ENCODE measurements at regions not wholly inside any gene's neighbourhood (a gene's known extent, or its start where the extent isn't known, plus 50 kb on each side); places are given as distances from the start of the nearest gene placed in this dataset.

DNA sequence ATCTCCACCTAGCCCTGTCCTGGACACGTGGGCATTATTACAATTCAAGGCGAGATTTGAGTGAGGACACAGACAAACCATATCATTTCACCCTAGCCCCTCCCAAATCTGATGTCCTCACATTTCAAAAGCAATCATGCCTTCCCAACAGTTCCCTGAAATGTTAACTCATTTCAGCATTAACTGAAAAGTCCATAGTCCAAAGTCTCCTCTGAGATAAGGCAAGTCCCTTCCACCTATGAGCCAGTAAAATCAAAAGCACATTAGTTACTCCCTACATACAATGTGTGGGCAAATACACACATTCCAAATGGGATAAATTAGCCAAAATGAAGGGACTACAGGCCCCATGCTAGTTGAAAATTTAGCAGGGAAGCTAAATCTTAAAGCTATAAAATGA, 546.0 kb upstream of the LMO3 start:
- no peak for DNase-seq (ENCODE audit: low spot score)
- Mint-ChIP-seq H3K4me1 (no peaks in the 10 kb centered on the region), H3K27me3 (ENCODE audit: low read depth) (no peaks in the 10 kb centered on the region; the same call in 1 of the 2 replicates), H3K27ac (no peak overlapping the region), H3K4me3 (no peak overlapping the region), H3K9me3 (peaks cover 68% of the 10 kb centered on the region), H3K36me3 (peaks cover 38% of the 10 kb centered on the region)
- ATAC-seq, result no peak
- POLR2A ChIA-PET, result no interaction called here
- CTCF ChIA-PET, result no interaction called here
- TF ChIP-seq, protein P1, sequence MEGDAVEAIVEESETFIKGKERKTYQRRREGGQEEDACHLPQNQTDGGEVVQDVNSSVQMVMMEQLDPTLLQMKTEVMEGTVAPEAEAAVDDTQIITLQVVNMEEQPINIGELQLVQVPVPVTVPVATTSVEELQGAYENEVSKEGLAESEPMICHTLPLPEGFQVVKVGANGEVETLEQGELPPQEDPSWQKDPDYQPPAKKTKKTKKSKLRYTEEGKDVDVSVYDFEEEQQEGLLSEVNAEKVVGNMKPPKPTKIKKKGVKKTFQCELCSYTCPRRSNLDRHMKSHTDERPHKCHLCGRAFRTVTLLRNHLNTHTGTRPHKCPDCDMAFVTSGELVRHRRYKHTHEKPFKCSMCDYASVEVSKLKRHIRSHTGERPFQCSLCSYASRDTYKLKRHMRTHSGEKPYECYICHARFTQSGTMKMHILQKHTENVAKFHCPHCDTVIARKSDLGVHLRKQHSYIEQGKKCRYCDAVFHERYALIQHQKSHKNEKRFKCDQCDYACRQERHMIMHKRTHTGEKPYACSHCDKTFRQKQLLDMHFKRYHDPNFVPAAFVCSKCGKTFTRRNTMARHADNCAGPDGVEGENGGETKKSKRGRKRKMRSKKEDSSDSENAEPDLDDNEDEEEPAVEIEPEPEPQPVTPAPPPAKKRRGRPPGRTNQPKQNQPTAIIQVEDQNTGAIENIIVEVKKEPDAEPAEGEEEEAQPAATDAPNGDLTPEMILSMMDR (IDR thresholded peaks at IDR 0.05), result no peak
- TF ChIP-seq NFYB (CRISPR knock-in tag; conservative IDR thresholded peaks at IDR 0.05; ENCODE audit: low read depth) (no peak), GABPB1 (CRISPR knock-in tag; IDR thresholded peaks at IDR 0.05) (no peak), ZNF396 (CRISPR knock-in tag; IDR thresholded peaks at IDR 0.05; ENCODE audit: borderline replicate concordance) (no peak), FOXJ3 (CRISPR knock-in tag; IDR thresholded peaks at IDR 0.05; ENCODE audit: borderline replicate concordance) (no peak)
- TF ChIP-seq, protein P2, sequence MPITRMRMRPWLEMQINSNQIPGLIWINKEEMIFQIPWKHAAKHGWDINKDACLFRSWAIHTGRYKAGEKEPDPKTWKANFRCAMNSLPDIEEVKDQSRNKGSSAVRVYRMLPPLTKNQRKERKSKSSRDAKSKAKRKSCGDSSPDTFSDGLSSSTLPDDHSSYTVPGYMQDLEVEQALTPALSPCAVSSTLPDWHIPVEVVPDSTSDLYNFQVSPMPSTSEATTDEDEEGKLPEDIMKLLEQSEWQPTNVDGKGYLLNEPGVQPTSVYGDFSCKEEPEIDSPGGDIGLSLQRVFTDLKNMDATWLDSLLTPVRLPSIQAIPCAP (CRISPR knock-in tag; IDR thresholded peaks at IDR 0.05), result no peak
- TF ChIP-seq, protein P3, sequence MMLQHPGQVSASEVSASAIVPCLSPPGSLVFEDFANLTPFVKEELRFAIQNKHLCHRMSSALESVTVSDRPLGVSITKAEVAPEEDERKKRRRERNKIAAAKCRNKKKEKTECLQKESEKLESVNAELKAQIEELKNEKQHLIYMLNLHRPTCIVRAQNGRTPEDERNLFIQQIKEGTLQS (CRISPR knock-in tag; conservative IDR thresholded peaks at IDR 0.05), result no peak

DNA sequence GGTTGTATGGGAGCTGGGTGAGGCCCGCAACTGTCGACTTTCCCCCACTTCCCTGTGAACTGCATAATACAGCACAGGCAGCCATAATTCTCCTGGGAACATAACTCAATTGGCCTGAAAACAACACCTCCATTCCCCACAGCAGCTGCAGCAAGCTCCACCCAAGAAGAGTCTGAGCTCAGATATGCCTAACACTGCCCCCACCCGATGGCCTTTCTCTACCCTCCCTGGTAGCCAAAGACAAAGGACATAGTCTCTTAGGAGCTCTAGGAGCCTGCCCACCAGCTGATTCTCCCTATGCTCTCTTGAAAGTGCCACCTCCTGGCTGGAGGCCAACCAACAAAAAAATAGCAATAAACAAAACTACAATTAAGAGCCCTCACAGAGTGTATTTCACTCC, 542.7 kb upstream of the LMO3 start:
- POLR2A ChIA-PET, result no interaction called here
- TF ChIP-seq ZNF121 (CRISPR knock-in tag; IDR thresholded peaks at IDR 0.05) (no peak), NR3C1 (CRISPR knock-in tag; conservative IDR thresholded peaks at IDR 0.05; ENCODE audit: low read depth) (no peak), SP1 (CRISPR knock-in tag; conservative IDR thresholded peaks at IDR 0.05) (no peak), ZNF232 (CRISPR knock-in tag; IDR thresholded peaks at IDR 0.05) (no peak), TEAD1 (CRISPR knock-in tag; IDR thresholded peaks at IDR 0.05) (no peak), SMAD4 (CRISPR knock-in tag; IDR thresholded peaks at IDR 0.05) (no peak), ETV6 (CRISPR knock-in tag; IDR thresholded peaks at IDR 0.05) (no peak)
- TF ChIP-seq, protein P4, sequence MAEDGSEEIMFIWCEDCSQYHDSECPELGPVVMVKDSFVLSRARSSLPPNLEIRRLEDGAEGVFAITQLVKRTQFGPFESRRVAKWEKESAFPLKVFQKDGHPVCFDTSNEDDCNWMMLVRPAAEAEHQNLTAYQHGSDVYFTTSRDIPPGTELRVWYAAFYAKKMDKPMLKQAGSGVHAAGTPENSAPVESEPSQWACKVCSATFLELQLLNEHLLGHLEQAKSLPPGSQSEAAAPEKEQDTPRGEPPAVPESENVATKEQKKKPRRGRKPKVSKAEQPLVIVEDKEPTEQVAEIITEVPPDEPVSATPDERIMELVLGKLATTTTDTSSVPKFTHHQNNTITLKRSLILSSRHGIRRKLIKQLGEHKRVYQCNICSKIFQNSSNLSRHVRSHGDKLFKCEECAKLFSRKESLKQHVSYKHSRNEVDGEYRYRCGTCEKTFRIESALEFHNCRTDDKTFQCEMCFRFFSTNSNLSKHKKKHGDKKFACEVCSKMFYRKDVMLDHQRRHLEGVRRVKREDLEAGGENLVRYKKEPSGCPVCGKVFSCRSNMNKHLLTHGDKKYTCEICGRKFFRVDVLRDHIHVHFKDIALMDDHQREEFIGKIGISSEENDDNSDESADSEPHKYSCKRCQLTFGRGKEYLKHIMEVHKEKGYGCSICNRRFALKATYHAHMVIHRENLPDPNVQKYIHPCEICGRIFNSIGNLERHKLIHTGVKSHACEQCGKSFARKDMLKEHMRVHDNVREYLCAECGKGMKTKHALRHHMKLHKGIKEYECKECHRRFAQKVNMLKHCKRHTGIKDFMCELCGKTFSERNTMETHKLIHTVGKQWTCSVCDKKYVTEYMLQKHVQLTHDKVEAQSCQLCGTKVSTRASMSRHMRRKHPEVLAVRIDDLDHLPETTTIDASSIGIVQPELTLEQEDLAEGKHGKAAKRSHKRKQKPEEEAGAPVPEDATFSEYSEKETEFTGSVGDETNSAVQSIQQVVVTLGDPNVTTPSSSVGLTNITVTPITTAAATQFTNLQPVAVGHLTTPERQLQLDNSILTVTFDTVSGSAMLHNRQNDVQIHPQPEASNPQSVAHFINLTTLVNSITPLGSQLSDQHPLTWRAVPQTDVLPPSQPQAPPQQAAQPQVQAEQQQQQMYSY (CRISPR knock-in tag; IDR thresholded peaks at IDR 0.05), result no peak
- TF ChIP-seq, protein P5, sequence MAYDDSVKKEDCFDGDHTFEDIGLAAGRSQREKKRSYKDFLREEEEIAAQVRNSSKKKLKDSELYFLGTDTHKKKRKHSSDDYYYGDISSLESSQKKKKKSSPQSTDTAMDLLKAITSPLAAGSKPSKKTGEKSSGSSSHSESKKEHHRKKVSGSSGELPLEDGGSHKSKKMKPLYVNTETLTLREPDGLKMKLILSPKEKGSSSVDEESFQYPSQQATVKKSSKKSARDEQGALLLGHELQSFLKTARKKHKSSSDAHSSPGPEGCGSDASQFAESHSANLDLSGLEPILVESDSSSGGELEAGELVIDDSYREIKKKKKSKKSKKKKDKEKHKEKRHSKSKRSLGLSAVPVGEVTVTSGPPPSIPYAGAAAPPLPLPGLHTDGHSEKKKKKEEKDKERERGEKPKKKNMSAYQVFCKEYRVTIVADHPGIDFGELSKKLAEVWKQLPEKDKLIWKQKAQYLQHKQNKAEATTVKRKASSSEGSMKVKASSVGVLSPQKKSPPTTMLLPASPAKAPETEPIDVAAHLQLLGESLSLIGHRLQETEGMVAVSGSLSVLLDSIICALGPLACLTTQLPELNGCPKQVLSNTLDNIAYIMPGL (CRISPR knock-in tag; IDR thresholded peaks at IDR 0.05), result no peak
- TF ChIP-seq, protein P6, sequence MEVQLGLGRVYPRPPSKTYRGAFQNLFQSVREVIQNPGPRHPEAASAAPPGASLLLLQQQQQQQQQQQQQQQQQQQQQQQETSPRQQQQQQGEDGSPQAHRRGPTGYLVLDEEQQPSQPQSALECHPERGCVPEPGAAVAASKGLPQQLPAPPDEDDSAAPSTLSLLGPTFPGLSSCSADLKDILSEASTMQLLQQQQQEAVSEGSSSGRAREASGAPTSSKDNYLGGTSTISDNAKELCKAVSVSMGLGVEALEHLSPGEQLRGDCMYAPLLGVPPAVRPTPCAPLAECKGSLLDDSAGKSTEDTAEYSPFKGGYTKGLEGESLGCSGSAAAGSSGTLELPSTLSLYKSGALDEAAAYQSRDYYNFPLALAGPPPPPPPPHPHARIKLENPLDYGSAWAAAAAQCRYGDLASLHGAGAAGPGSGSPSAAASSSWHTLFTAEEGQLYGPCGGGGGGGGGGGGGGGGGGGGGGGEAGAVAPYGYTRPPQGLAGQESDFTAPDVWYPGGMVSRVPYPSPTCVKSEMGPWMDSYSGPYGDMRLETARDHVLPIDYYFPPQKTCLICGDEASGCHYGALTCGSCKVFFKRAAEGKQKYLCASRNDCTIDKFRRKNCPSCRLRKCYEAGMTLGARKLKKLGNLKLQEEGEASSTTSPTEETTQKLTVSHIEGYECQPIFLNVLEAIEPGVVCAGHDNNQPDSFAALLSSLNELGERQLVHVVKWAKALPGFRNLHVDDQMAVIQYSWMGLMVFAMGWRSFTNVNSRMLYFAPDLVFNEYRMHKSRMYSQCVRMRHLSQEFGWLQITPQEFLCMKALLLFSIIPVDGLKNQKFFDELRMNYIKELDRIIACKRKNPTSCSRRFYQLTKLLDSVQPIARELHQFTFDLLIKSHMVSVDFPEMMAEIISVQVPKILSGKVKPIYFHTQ (CRISPR knock-in tag; IDR thresholded peaks at IDR 0.05), result no peak
- H3K4me1 Mint-ChIP-seq, result no peaks in the 10 kb centered on the region
- peaks cover 49% of the 10 kb centered on the region for H3K9me3 Mint-ChIP-seq
- no peaks in the 10 kb centered on the region for H3K27me3 Mint-ChIP-seq (ENCODE audit: low read depth)
- DNase-seq (ENCODE audit: low spot score) (no peak), ATAC-seq (peak; percentile 56; the same call in 1 of the 2 replicates)
- no peak overlapping the region for H3K27ac Mint-ChIP-seq
- CTCF ChIA-PET, result no interaction called here
- no peak overlapping the region for H3K4me3 Mint-ChIP-seq
- H3K36me3 Mint-ChIP-seq, result peaks cover 34% of the 10 kb centered on the region
